PC-3 (cell line): ENCODE measurements at regions not wholly inside any gene's neighbourhood (a gene's known extent, or its start where the extent isn't known, plus 50 kb on each side); places are given as distances from the start of the nearest gene placed in this dataset.
A peak's percentile ranks its signal among the peaks of the same experiment; 100 is the strongest.

Experiments used
- ATAC-seq: fragments of 200-7000 bp; cut with Tn5 transposase; 2 replicates; pipeline ENCODE4 v1.9.1; 2020; ENCODE audit warnings: mild to moderate bottlenecking, moderate library complexity
- BruUV-seq: library from RNA; stranded (reverse); fragments of 400-500 nt; replicated peaks from 2 replicates; lab custom pipeline; 2021; lab: Mats Ljungman, UMichigan
- CTCF ChIA-PET: fragments of 300-600 bp; sonication (Branson Sonifier 250); formaldehyde crosslinking; loops from one replicate; lab custom pipeline; 2022; ENCODE audit warnings: antibody characterized with exemption; lab: Charles Lee
- POLR2A ChIA-PET: fragments of 300-600 bp; sonication (Branson Sonifier 250); formaldehyde crosslinking; loops from one replicate; lab custom pipeline; 2022; ENCODE audit warnings: antibody characterized with exemption; ENCODE audit not compliant: unreplicated experiment; lab: Charles Lee
- DNase-seq: peaks from one replicate; pipeline ENCODE4 v3.0.0-alpha.2; 2015
- H2AFZ ChIP-seq: fragments of 300-600 bp; sonication (generic); 2 replicates; pipeline ENCODE4 v1.6.0; 2016; ENCODE audit warnings: antibody characterized with exemption, low read length
- H3F3A ChIP-seq: fragments of 300-600 bp; sonication (generic); one replicate; pipeline ENCODE4 v1.6.0; 2017; ENCODE audit warnings: antibody characterized with exemption, low read length, control low read depth, mild to moderate bottlenecking; ENCODE audit not compliant: unreplicated experiment
- H3K27ac ChIP-seq: fragments of 300-600 bp; sonication (generic); 2 replicates; pipeline ENCODE4 v1.5.1; 2016; ENCODE audit warnings: mild to moderate bottlenecking, low read length
- H3K27me3 ChIP-seq: fragments of 300-600 bp; sonication (generic); 2 replicates; pipeline ENCODE4 v1.6.1; 2016; ENCODE audit warnings: low read length, mixed read lengths
- H3K36me3 ChIP-seq: fragments of 300-600 bp; sonication (generic); 2 replicates; pipeline ENCODE4 v1.6.1; 2016; ENCODE audit warnings: low read depth, mixed run types, low read length, mixed read lengths
- H3K4me1 ChIP-seq: fragments of 300-600 bp; sonication (generic); 2 replicates; pipeline ENCODE4 v1.5.1; 2016; ENCODE audit warnings: low read length; ENCODE audit not compliant: insufficient read depth
- H3K4me2 ChIP-seq: fragments of 300-600 bp; sonication (generic); 2 replicates; pipeline ENCODE4 v1.6.0; 2016; ENCODE audit warnings: low read length
- H3K4me3 ChIP-seq: fragments of 300-600 bp; sonication (generic); 2 replicates; pipeline ENCODE4 v1.5.1; 2016; ENCODE audit warnings: mild to moderate bottlenecking, low read length, mixed read lengths
- H3K79me2 ChIP-seq: fragments of 300-600 bp; sonication (generic); 2 replicates; pipeline ENCODE4 v1.6.1; 2017; ENCODE audit warnings: low read length, mixed read lengths
- H3K9ac ChIP-seq: fragments of 300-600 bp; sonication (generic); 2 replicates; pipeline ENCODE4 v1.6.0; 2016; ENCODE audit warnings: mild to moderate bottlenecking, low read length
- H3K9me2 ChIP-seq: fragments of 300-600 bp; sonication (generic); replicated peaks from 2 replicates; pipeline ENCODE4 v1.6.1; 2016; ENCODE audit warnings: mixed run types, low read length, mixed read lengths
- H3K9me3 ChIP-seq: fragments of 300-600 bp; sonication (generic); 2 replicates; pipeline ENCODE4 v1.6.1; 2016; ENCODE audit warnings: low read length, mixed read lengths
- H4K20me1 ChIP-seq: fragments of 300-600 bp; sonication (generic); 2 replicates; pipeline ENCODE4 v1.6.1; 2016; ENCODE audit warnings: low read length, mixed read lengths
- EZH2 ChIP-seq: fragments of 300-600 bp; sonication (generic); IDR thresholded peaks from one replicate; pipeline ENCODE4 v1.6.1; 2017; ENCODE audit warnings: antibody characterized with exemption, mild to moderate bottlenecking, low read length; ENCODE audit not compliant: unreplicated experiment
- EZH2phosphoT487 ChIP-seq: fragments of 300-600 bp; sonication (generic); IDR thresholded peaks from 2 replicates; pipeline ENCODE4 v1.6.1; 2018; ENCODE audit warnings: mild to moderate bottlenecking, antibody characterized with exemption, low read length, borderline replicate concordance
- intact Hi-C: fragments of 100-400 bp; cut with micrococcal nuclease; formaldehyde crosslinking; loops from 2 replicates; pipeline ENCODE4 v1.9.0; 2023
- TF ChIP-seq, protein P1 (sequence below): fragments of 300-600 bp; sonication (generic); conservative IDR thresholded peaks from 2 replicates; pipeline ENCODE4 v1.5.1; 2017; ENCODE audit warnings: antibody characterized with exemption, low read depth, mild to moderate bottlenecking, low read length

DNA sequence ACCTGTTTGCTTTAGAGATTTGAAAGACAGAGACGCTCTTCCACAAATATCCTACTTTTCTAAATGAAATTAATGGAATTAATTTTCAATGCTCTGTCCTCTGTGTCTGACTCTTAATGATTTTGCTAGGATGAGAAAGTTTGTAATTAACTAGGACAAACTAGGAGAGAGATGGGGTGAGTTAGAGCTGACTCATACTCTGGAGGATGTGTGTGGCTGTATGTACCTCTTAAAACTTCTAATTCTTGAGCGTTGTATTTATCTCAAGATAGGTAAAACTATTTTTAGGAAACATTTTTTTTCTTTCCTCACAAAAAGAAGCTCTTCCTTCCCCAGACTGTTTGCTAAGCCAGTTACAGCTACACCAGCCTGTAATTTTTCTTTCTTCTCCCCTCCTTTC lies 178.8 kb upstream of the ANKRD30A start:
- no peak overlapping the region for H3K4me3 ChIP-seq
- no peak overlapping the region for H3K4me2 ChIP-seq
- H3K79me2 ChIP-seq: no peaks in the 10 kb centered on the region
- no peaks in the 10 kb centered on the region for H3K9me2 ChIP-seq
- intact Hi-C loops: no loop called here
- POLR2A ChIA-PET: interaction anchor here (0.5 kb wide), 1 partner anchor 810 kb away, joined by 3 read pairs; no protein-coding TSS in a partner anchor
- H4K20me1 ChIP-seq: no peaks in the 10 kb centered on the region
- no TSS peak for BruUV-seq
- no peak overlapping the region for H3K9ac ChIP-seq
- no peaks in the 10 kb centered on the region for H3K9me3 ChIP-seq
- CTCF ChIA-PET: no interaction called here
- peaks cover 26% of the 10 kb centered on the region for H3K27me3 ChIP-seq
- no peak for TF ChIP-seq EZH2phosphoT487
- TF ChIP-seq, protein P1, sequence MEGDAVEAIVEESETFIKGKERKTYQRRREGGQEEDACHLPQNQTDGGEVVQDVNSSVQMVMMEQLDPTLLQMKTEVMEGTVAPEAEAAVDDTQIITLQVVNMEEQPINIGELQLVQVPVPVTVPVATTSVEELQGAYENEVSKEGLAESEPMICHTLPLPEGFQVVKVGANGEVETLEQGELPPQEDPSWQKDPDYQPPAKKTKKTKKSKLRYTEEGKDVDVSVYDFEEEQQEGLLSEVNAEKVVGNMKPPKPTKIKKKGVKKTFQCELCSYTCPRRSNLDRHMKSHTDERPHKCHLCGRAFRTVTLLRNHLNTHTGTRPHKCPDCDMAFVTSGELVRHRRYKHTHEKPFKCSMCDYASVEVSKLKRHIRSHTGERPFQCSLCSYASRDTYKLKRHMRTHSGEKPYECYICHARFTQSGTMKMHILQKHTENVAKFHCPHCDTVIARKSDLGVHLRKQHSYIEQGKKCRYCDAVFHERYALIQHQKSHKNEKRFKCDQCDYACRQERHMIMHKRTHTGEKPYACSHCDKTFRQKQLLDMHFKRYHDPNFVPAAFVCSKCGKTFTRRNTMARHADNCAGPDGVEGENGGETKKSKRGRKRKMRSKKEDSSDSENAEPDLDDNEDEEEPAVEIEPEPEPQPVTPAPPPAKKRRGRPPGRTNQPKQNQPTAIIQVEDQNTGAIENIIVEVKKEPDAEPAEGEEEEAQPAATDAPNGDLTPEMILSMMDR: no peak
- no peak for TF ChIP-seq EZH2
- no peaks in the 10 kb centered on the region for H3F3A ChIP-seq
- DNase-seq: peak; percentile 58
- no peaks in the 10 kb centered on the region; the same call in 1 of the 2 replicates for H3K4me1 ChIP-seq
- ATAC-seq: peak; percentile 92
- H2AFZ ChIP-seq: no peak overlapping the region
- no peaks in the 10 kb centered on the region for H3K36me3 ChIP-seq
- no peak overlapping the region for H3K27ac ChIP-seq

DNA sequence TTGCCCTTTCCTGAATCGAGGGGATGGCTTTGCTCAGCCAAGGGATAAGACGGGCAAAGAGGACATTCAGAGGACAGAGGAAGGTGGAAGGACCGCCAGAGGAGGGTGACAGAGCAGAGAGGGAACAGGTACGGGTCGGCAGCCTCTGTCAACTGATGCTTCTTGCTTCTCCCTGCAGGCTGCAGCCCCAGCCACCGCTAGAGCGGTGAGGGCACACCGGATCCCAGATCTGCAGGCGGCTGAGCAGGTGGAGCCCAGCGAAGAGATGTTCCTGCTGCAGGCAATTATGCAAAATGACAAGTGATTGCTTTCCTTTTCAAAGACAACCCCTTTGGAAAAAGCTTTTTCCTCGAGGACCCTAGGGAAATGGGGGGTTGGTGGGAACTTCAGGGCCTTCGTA lies 181.9 kb upstream of the ANKRD30A start:
- no TSS peak for BruUV-seq
- Histone ChIP-seq H3K9me3 (no peaks in the 10 kb centered on the region), H2AFZ (no peak overlapping the region), H3K4me1 (no peaks in the 10 kb centered on the region; the same call in 1 of the 2 replicates), H3K9ac (no peak overlapping the region), H4K20me1 (no peaks in the 10 kb centered on the region), H3K4me3 (no peak overlapping the region), H3K4me2 (no peak overlapping the region), H3K27me3 (peaks cover 23% of the 10 kb centered on the region; the same call in 1 of the 2 replicates), H3K27ac (no peak overlapping the region), H3K36me3 (no peaks in the 10 kb centered on the region), H3K9me2 (no peaks in the 10 kb centered on the region), H3F3A (no peaks in the 10 kb centered on the region), H3K79me2 (no peaks in the 10 kb centered on the region)
- intact Hi-C loops: no loop called here
- CTCF ChIA-PET: no interaction called here
- POLR2A ChIA-PET: interaction anchor here (0.7 kb wide), 1 partner anchor 868 kb away, joined by 5 read pairs; no protein-coding TSS in a partner anchor
- DNase-seq (no peak), ATAC-seq (no peak)
- TF ChIP-seq, protein P1: no peak

GRCh38 chr10:36942616-36943015 lies 182.8 kb upstream of the ANKRD30A start:
- no peaks in the 10 kb centered on the region for H4K20me1 ChIP-seq
- H3K4me3 ChIP-seq: no peak overlapping the region
- no peak overlapping the region for H2AFZ ChIP-seq
- TF ChIP-seq EZH2phosphoT487 (no peak), EZH2 (no peak)
- TF ChIP-seq, protein P1: no peak
- H3K36me3 ChIP-seq: no peaks in the 10 kb centered on the region
- H3F3A ChIP-seq: no peaks in the 10 kb centered on the region
- ChIA-PET CTCF (no interaction called here), POLR2A (interaction anchor here (0.6 kb wide), 1 partner anchor 71 kb away, joined by 3 read pairs; no protein-coding TSS in a partner anchor)
- ATAC-seq (no peak), DNase-seq (no peak)
- H3K27me3 ChIP-seq: peaks cover 24% of the 10 kb centered on the region
- no TSS peak for BruUV-seq
- H3K9ac ChIP-seq: no peak overlapping the region
- H3K9me2 ChIP-seq: no peaks in the 10 kb centered on the region
- no peak overlapping the region for H3K4me2 ChIP-seq
- H3K9me3 ChIP-seq: no peaks in the 10 kb centered on the region
- H3K79me2 ChIP-seq: no peaks in the 10 kb centered on the region
- H3K27ac ChIP-seq: no peak overlapping the region
- H3K4me1 ChIP-seq: no peaks in the 10 kb centered on the region; the same call in 1 of the 2 replicates
- intact Hi-C loops: no loop called here
